GM23248 (cell line): ENCODE measurements at regions not wholly inside any gene's neighbourhood (a gene's known extent, or its start where the extent isn't known, plus 50 kb on each side); places are given as distances from the start of the nearest gene placed in this dataset.

ENCODE experiments used
- DNase-seq: peaks from one replicate; pipeline ENCODE4 v3.0.0-alpha.2; 2015
- H2AFZ ChIP-seq: fragments of 200-600 bp; sonication (generic); 2 replicates; pipeline ENCODE4 v1.6.1; 2016; ENCODE audit warnings: antibody characterized with exemption
- H3F3A ChIP-seq: fragments of 200-600 bp; sonication (generic); 2 replicates; pipeline ENCODE4 v1.6.1; 2016; ENCODE audit warnings: mild to moderate bottlenecking, antibody characterized with exemption, mixed run types; ENCODE audit not compliant: insufficient read depth
- H3K27ac ChIP-seq: fragments of 200-600 bp; sonication (generic); 2 replicates; pipeline ENCODE4 v1.5.1; 2016; ENCODE audit warnings: mild to moderate bottlenecking
- H3K27me3 ChIP-seq: fragments of 200-600 bp; sonication (generic); replicated peaks from 2 replicates; pipeline ENCODE4 v1.6.1; 2016; ENCODE audit warnings: mild to moderate bottlenecking; ENCODE audit not compliant: insufficient read depth
- H3K36me3 ChIP-seq: fragments of 200-600 bp; sonication (generic); 2 replicates; pipeline ENCODE4 v1.6.1; 2016; ENCODE audit warnings: low read depth, mild to moderate bottlenecking
- H3K4me1 ChIP-seq: fragments of 200-600 bp; sonication (generic); 2 replicates; pipeline ENCODE4 v1.6.1; 2016; ENCODE audit warnings: mild to moderate bottlenecking; ENCODE audit not compliant: insufficient read depth
- H3K4me2 ChIP-seq: fragments of 200-600 bp; sonication (generic); one replicate; pipeline ENCODE4 v1.6.1; 2016; ENCODE audit warnings: mild to moderate bottlenecking; ENCODE audit not compliant: unreplicated experiment
- H3K4me3 ChIP-seq: fragments of 200-600 bp; sonication (generic); 2 replicates; pipeline ENCODE4 v1.5.1; 2016; ENCODE audit warnings: mild to moderate bottlenecking
- H3K79me2 ChIP-seq: fragments of 200-600 bp; sonication (generic); 2 replicates; pipeline ENCODE4 v1.6.1; 2016; ENCODE audit warnings: mild to moderate bottlenecking; ENCODE audit not compliant: insufficient read depth
- H3K9ac ChIP-seq: fragments of 200-600 bp; sonication (generic); 2 replicates; pipeline ENCODE4 v1.6.1; 2016; ENCODE audit warnings: mild to moderate bottlenecking
- H3K9me2 ChIP-seq: fragments of 200-600 bp; sonication (generic); 2 replicates; pipeline ENCODE4 v1.6.1; 2016; ENCODE audit warnings: mixed run types, mild to moderate bottlenecking, moderate library complexity; ENCODE audit not compliant: insufficient read depth
- H3K9me3 ChIP-seq: fragments of 200-600 bp; sonication (generic); one replicate; pipeline ENCODE4 v1.6.1; 2017; ENCODE audit warnings: low read depth
- H4K20me1 ChIP-seq: fragments of 200-600 bp; sonication (generic); 2 replicates; pipeline ENCODE4 v1.6.0; 2016; ENCODE audit not compliant: insufficient read depth
- EZH2 ChIP-seq: fragments of 200-600 bp; sonication (generic); IDR thresholded peaks from 2 replicates; pipeline ENCODE4 v1.6.1; 2018; ENCODE audit warnings: antibody characterized with exemption, mild to moderate bottlenecking; ENCODE audit not compliant: insufficient read depth, poor library complexity, severe bottlenecking
- EZH2phosphoT487 ChIP-seq: fragments of 200-600 bp; sonication (generic); IDR thresholded peaks from 2 replicates; pipeline ENCODE4 v1.6.1; 2018; ENCODE audit warnings: antibody characterized with exemption, moderate library complexity, mild to moderate bottlenecking, low read depth; ENCODE audit not compliant: insufficient read depth
- WGBS, 2 experiments: methylation state at CpG; one replicate each; pipeline ENCODE4 v1.1.6; 2015 to 2017; ENCODE audit warnings: low lambda C conversion rate in 2 of 2, low coverage in 1 of 2; ENCODE audit errors: missing lambda C conversion rate in 2 of 2; 5-methylcytosine and 5-hydroxymethylcytosine counted together
- in situ Hi-C: fragments of 300-500 bp; cut with MboI; formaldehyde crosslinking; loops from 2 replicates; pipeline ENCODE4 v1.15.0; 2020

- TF ChIP-seq EZH2 (no peak), EZH2phosphoT487 (no peak)
- 51 to 54% methylated on average over 14 of the region's 14 CpGs for WGBS, 2 experiments
Measured at GRCh38 chr17:36862116-36862920, 75.0 kb upstream of the LHX1 start.

GRCh38 chr17:36863131-36863530 is 74.1 kb upstream of the LHX1 start:
- TF ChIP-seq EZH2 (no peak), EZH2phosphoT487 (no peak)
- no peaks in the 10 kb centered on the region for H3K36me3 ChIP-seq
- H3K9me2 ChIP-seq: no peaks in the 10 kb centered on the region
- H3K9ac ChIP-seq: no peak overlapping the region
- H3K9me3 ChIP-seq: no peaks in the 10 kb centered on the region
- in situ Hi-C loops: no loop called here
- H3K4me2 ChIP-seq: no peak overlapping the region
- H3F3A ChIP-seq: no peaks in the 10 kb centered on the region
- DNase-seq: no peak
- H3K4me1 ChIP-seq: no peaks in the 10 kb centered on the region
- H3K27me3 ChIP-seq: peaks cover 4% of the 10 kb centered on the region; the same call in 1 of the 2 replicates
- no peaks in the 10 kb centered on the region for H3K79me2 ChIP-seq
- H3K4me3 ChIP-seq: no peak overlapping the region
- H4K20me1 ChIP-seq: no peaks in the 10 kb centered on the region
- H2AFZ ChIP-seq: no peak overlapping the region
- 41 to 46% methylated on average over 6 of the region's 6 CpGs for WGBS, 2 experiments
- H3K27ac ChIP-seq: no peak overlapping the region

More at GRCh38 chr17:36862116-36862920, 75.0 kb upstream of the LHX1 start:
- Histone ChIP-seq H3K4me2 (no peak overlapping the region), H3F3A (no peaks in the 10 kb centered on the region), H3K27ac (no peak overlapping the region), H3K4me1 (no peaks in the 10 kb centered on the region), H3K9ac (no peak overlapping the region), H3K4me3 (no peak overlapping the region), H3K79me2 (no peaks in the 10 kb centered on the region), H3K9me2 (no peaks in the 10 kb centered on the region), H3K36me3 (no peaks in the 10 kb centered on the region), H3K9me3 (no peaks in the 10 kb centered on the region), H4K20me1 (no peaks in the 10 kb centered on the region), H2AFZ (no peak overlapping the region), H3K27me3 (peaks cover 7% of the 10 kb centered on the region)
- in situ Hi-C loops: no loop called here
- no peak for DNase-seq

DNA sequence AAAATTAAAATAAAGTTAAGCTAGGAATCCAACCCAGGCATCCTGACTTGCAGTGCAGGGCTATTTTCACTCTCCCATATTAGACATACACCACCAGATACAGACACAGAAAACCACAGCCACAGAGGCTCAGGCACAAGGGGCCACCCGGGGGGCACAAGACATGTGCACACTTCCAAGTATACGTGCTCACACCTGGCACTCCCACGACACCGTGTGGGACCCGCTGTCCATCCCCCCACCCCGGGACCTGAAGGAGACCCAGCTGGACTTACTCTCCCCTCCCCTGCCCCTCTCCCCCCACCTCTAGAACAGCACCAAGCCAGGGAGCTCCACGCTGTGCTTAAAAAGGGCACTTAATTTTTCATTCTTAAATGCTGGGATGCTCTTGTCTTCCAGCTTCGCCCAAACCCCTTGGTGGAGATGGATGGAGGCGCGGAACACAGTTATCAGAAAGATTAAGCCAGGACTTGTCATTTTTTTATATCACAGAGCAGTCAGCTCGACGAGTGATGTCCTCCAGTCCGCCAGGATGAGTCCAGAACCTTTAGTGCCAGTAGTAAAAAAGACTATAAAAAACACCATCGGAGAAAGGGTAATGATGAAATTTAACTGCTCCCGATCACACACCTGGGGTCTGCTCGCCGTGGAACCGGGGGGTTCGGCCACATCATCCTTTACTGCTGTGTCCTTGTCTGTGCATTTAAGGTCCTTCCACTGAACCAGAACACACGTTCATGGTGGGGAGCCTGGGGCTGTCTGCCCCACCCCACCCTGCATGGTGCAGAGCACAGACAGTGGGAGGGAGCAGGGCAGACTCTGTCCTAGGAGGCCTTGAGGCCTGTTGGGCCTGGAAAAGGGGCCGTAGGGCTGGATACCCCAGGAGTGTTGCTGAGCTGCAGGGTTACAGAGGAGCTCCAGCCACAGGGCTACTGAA is 73.3 kb upstream of the LHX1 start:
- Histone ChIP-seq H3F3A (no peaks in the 10 kb centered on the region), H4K20me1 (no peaks in the 10 kb centered on the region), H3K27ac (no peak overlapping the region), H3K79me2 (no peaks in the 10 kb centered on the region), H2AFZ (no peak overlapping the region), H3K4me1 (no peaks in the 10 kb centered on the region), H3K4me3 (no peak overlapping the region), H3K36me3 (no peaks in the 10 kb centered on the region), H3K9me3 (no peaks in the 10 kb centered on the region), H3K9me2 (no peaks in the 10 kb centered on the region), H3K27me3 (peaks cover 4% of the 10 kb centered on the region; the same call in 1 of the 2 replicates), H3K4me2 (no peak overlapping the region), H3K9ac (no peak overlapping the region)
- WGBS, 2 experiments: 34 to 37% methylated on average over 20 to 21 of the region's 21 CpGs
- DNase-seq: no peak
- TF ChIP-seq EZH2phosphoT487: no peak
- TF ChIP-seq EZH2: no peak
- in situ Hi-C loops: no loop called here

- Histone ChIP-seq H3K9me3 (no peaks in the 10 kb centered on the region), H3K27ac (no peak overlapping the region), H3K4me1 (no peaks in the 10 kb centered on the region), H3F3A (no peaks in the 10 kb centered on the region), H3K9me2 (no peaks in the 10 kb centered on the region), H3K4me2 (no peak overlapping the region), H3K79me2 (no peaks in the 10 kb centered on the region), H3K36me3 (no peaks in the 10 kb centered on the region), H3K9ac (no peak overlapping the region), H4K20me1 (no peaks in the 10 kb centered on the region), H3K4me3 (no peak overlapping the region), H3K27me3 (peaks cover 4% of the 10 kb centered on the region; the same call in 1 of the 2 replicates), H2AFZ (no peak overlapping the region)
- DNase-seq: no peak
- TF ChIP-seq EZH2phosphoT487: no peak
- in situ Hi-C loops: no loop called here
- 18 to 20% methylated on average over 11 of the region's 11 CpGs for WGBS, 2 experiments
Measured at GRCh38 chr17:36864827-36865430, 72.3 kb upstream of the LHX1 start.
